ENCODE measurements at regions not wholly inside any gene's neighbourhood (a gene's known extent, or its start where the extent isn't known, plus 50 kb on each side); places are given as distances from the start of the nearest gene placed in this dataset.
"Not testable (repeated sequence)": the region's sequence is repeated elsewhere in the genome, so short reads cannot be mapped to it uniquely, and the experiment has no call there.

DNA sequence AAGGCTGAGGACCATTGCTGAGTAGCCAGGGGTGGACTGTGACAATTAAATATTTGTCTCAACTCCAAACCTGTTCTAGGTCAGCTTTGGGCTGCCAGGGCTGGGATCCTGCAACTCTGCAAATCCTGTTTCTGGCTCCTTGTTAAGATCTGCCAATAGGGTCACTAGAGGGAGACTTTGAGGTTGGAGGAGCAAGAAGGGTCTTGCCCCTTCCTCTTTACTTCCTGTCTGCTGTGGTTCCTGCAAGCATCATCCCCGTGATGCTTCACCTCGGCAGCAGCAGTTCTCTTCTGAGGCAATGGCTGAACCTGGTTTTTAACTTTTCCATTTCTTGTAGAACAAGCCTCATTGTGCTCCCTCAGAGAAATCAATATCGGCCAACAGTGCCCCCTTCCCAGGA, 124.6 kb downstream of the IRX5 start:
- ATAC-seq (no peak), DNase-seq (no peak)
- intact Hi-C loops (cut with DNase I, micrococcal nuclease): no loop called here

- DNase-seq (peak in 1 of 2 donors; percentile 20), ATAC-seq (peak; percentile 55)
- intact Hi-C loops (cut with DNase I, micrococcal nuclease): no loop called here
Observed at GRCh38 chr16:55056585-55057401, 126.1 kb downstream of the IRX5 start.

GRCh38 chr16:55057866-55058265, 127.2 kb downstream of the IRX5 start:
- intact Hi-C loops (cut with DNase I, micrococcal nuclease): no loop called here
- no peak for DNase-seq
- no peak for ATAC-seq

DNA sequence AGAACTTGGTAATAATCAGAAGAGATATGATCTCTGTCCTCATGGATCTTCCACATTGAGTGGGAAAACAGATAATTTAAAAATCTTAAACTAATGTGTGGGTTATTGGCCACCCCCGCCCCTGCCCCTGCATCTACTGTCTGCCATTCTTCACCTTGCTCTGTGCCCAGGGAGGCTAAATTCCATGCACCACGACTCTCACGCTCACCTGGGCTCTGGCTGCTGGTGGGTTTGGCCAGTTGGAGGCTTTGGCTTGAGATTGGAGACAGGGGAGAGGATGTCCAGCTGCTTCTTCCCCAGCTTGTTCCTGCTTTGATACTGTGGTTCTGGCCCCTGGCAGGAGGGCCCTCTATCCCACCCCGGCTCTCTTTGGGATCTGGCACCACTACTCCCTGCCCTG, 127.9 kb downstream of the IRX5 start:
- no peak for DNase-seq
- intact Hi-C loops (cut with DNase I, micrococcal nuclease): no loop called here
- ATAC-seq: no peak

GRCh38 chr16:55059146-55059545, 128.5 kb downstream of the IRX5 start:
- intact Hi-C loops (cut with DNase I, micrococcal nuclease): no loop called here
- ATAC-seq (no peak), DNase-seq (no peak)

DNA sequence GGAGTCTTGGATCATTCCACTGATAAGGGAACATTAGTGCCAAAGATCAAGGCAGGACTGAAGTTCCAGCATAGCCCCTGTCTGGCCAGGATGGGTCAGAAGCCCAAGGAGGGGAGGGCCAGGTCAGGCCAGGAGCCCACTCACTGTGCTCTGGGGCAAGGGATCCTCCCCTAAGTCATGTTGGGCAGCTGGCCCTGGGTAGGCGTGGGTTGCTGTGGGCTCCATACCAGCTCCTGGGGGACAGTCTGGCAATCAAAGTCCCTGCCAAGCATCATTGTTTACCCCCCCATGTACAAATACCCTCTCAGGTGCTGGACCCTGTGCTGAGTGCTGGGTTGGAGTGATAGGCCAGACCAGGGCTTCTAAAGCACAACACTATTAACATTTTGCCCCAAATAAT, 130.5 kb downstream of the IRX5 start:
- ATAC-seq: no peak
- intact Hi-C loops (cut with DNase I, micrococcal nuclease): no loop called here
- DNase-seq: no peak

GRCh38 chr16:55062442-55062841, 131.8 kb downstream of the IRX5 start:
- DNase-seq: no peak
- intact Hi-C loops (cut with DNase I, micrococcal nuclease): no loop called here
- ATAC-seq: no peak

- DNase-seq (no peak), ATAC-seq (no peak)
- intact Hi-C loops (cut with DNase I, micrococcal nuclease): no loop called here
Observed at GRCh38 chr16:55072976-55073375, 142.3 kb downstream of the IRX5 start.

DNA sequence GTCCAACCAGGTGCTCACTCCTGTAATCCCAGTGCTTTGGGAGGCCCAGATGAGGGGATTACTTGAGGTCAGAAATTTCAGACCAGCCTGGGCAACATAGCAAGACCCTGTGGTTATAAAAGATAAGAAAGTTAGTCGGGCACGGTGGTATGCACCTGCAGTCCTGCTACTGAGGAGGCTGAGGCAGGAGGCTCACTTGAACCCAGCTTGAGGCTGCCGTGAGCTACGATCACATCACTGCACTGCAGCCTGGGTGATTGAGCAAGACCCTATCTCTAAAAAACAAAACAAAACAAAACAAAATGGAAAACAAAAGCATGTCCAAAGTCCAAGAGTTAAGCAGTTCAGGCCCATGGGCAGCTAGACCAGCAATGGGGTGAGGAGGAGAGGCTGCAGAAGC, 143.2 kb downstream of the IRX5 start:
- intact Hi-C loops (cut with DNase I, micrococcal nuclease): no loop called here
- no peak for DNase-seq

DNA sequence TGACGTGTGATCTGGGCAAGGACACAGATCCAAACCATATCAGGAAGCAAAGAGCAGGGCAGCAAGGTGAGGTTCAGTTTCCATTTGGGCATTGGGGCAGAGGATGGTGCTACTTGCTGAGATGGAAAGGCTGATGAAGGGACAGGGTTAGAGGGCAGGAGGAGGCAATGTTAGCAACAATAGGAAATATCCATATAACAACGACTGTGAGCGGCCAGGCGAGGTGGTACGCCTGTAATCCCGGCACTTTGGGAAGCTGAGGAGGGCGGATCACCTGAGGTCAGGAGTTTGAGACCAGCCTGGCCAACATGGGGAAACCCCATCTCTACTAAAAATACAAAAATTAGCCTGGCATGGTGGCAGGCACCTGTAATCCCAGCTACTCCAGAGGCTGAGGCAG, 144.5 kb downstream of the IRX5 start:
- DNase-seq; ATAC-seq; intact Hi-C loops (cut with DNase I, micrococcal nuclease): not testable (repeated sequence)

More for the DNA sequence above, 143.2 kb downstream of the IRX5 start:
- ATAC-seq: no peak

GRCh38 chr16:55076053-55076452, 145.4 kb downstream of the IRX5 start:
- intact Hi-C loops (cut with DNase I, micrococcal nuclease): no loop called here
- ATAC-seq (no peak), DNase-seq (no peak)

DNA sequence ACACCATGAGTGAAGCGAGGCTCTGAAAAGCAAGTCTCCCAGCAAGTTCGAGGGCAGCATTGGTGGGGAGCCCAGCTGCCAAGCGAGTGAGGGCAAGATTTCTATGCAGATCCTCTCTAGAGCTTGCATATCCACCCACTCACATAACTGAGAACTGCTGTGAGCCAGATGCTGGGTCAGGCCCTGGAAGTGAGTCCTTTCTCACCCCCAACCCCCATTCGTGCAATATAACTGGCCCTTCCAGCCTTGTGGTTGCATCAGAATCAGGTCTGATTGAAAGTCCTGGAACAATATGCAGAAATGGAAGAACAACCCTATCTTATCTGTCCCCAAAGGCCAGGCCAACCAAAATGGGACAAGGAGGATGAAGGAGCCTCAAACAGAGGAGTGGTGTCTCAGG, 146.6 kb downstream of the IRX5 start:
- no peak for ATAC-seq
- intact Hi-C loops (cut with DNase I, micrococcal nuclease): no loop called here
- DNase-seq: no peak

- ATAC-seq (no peak), DNase-seq (no peak)
- intact Hi-C loops (cut with DNase I, micrococcal nuclease): no loop called here
Observed at GRCh38 chr16:55078153-55078552, 147.5 kb downstream of the IRX5 start.

DNA sequence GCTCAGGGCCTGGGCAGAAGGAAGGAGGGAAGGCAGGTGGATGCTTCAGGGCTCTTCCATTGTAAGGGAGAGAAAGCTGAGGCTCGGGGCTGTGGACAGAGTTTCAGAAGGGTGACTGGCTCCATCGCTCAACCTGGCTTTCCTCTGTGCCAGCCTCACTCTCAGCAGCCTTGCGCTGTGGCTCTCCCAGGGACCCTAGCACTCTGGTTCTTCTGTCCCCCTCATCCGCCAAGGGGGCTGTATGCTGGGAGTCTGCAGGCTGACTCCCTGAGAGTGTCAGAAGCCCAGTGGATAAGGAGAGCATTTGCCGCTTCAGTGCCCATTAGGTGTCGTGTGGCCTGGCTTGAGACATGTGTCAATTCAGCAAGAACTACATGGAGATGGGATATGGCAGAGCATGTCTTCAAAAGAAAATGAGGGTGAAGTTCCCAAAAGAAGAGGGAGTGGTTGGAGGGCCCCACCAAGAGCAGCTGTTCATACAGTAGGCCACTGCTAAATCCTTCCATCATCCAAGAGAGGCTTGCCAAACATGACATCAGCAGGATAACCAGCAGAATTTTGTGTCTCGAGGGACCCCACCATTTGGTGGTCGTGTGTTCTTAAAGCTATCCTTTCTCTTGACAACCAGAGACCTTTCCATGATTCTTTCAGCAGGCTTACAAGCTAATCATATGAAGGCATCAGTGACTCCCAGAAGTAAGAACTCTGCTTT, 148.2 kb downstream of the IRX5 start:
- no peak for ATAC-seq
- no peak for DNase-seq
- intact Hi-C loops (cut with DNase I, micrococcal nuclease): no loop called here

DNA sequence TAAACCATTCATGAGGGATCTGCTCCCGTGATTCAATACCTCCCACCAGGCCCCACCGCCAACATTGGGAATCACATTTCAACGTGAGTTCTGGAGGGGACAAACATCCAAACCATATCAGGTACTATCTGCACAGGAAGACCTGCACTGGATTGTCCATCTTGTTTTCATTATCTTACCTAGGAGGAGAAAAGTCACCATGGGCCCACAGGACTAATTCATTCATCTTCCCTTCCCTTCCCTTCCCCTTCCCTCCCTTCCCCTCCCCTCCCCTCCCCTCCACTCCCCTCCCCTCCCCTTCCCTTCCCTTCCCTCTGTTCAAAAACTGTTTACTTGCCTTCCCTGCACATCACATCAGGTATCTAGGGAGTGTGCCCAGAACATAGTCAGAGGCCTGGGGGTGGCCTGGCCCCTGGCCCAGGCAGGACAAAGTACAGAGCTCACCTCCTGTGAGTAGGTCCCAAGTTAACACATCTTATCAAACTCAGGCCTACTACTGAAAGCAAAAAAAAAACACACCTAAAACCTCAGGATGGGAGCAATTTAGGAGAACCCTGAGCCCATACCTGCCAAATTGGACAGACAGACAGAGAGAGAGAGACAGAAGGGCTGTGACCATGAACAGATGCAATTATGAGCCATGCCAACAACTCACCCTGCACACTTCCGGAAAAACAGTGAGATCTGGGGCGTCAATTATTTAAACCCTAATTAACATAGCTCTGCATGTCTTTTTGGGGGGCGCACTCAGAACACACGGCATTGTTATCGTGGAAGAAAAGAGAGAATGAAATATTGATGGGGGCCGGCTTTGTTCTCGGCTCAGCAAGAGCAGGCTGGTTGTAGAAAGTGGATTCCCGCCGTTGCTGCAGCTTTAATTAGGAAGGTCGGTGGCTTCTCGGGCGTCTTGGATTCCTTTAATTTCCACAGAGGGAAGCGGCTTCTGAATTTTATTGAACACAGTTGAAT, 151.2 kb downstream of the IRX5 start:
- DNase-seq (no peak), ATAC-seq (no peak)
- intact Hi-C loops (cut with DNase I, micrococcal nuclease): no loop called here

- intact Hi-C loops (cut with DNase I, micrococcal nuclease): no loop called here
- no peak for ATAC-seq
Observed at GRCh38 chr16:55082591-55082976, 151.9 kb downstream of the IRX5 start.

DNA sequence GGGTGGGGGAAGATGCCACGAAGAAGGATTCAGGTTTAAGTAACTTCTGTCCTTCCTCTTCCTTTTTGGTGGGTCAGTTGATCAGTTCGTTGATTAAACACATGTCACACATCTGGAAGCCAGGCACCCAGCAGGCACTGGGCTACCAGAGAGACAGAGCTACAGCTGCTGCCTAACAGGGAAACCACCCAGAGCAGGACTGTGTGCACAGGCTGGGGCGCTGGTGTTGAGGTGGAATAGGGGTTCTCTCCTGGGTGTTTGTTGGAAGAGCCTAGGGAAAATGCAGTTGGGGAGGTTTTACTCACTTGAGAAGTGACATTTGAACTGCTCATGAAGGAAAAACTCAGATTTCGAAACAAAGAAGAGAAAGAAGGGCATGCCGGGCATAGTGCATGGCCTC, 152.4 kb downstream of the IRX5 start:
- ATAC-seq: no peak
- no peak for DNase-seq
- intact Hi-C loops (cut with DNase I, micrococcal nuclease): no loop called here

More at GRCh38 chr16:55082591-55082976, 151.9 kb downstream of the IRX5 start:
- DNase-seq: no peak

DNA sequence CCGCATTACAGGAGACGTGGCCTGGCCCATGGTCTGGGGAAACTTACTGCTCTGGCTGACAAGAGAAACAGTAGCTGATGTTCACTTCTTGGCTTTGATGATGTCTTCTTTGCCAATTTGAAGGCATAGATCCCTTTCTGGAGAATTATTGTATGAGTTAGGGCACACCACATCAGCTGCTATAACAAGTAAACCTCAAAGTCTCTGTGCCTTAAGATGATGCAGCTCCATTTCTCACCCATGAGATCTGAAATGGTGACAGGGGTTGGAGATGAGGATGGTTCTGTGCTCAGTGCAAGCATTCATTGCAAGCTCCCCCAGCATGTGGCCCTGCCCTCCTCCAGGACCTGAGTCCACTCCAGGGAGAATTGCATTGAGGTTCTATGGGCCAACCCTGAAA, 157.4 kb downstream of the IRX5 start:
- DNase-seq (no peak), ATAC-seq (no peak)
- intact Hi-C loops (cut with DNase I, micrococcal nuclease): no loop called here

DNA sequence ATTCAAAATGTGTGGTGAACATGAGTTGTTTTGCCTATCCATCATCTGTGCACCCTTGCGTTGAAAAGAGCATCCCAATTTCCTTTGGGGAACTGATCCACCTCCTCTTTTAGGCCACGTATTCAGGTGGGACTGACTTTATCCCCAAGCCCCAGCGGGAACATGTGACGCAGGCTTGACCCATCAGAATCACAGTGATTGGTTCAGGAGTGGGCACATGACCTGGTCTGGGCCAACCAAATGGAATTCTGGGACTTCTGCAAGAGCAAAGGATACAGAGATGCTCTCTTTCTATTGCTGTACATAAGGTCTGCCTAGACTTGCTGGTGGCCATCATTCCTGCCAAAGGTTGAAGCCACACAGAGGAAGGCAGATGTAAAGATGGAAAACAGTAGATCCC, 158.9 kb downstream of the IRX5 start:
- intact Hi-C loops (cut with DNase I, micrococcal nuclease): no loop called here
- ATAC-seq (no peak), DNase-seq (no peak)
